NCI-H146 treated with DMSO at 0.1 percent for 48 hours (cell line): ENCODE measurements at regions not wholly inside any gene's neighbourhood (a gene's known extent, or its start where the extent isn't known, plus 50 kb on each side); places are given as distances from the start of the nearest gene placed in this dataset.

Experiments
- DNase-seq: peaks from one replicate; lab custom pipeline; 2025; ENCODE audit not compliant: unreplicated experiment; lab: John Stamatoyannopoulos, UW

GRCh38 chr1:221939607-221940006, 197.7 kb upstream of the DUSP10 start:
- DNase-seq: no peak

GRCh38 chr1:221937155-221937953, 195.5 kb upstream of the DUSP10 start:
- no peak for DNase-seq

GRCh38 chr1:221933814-221934213, 191.9 kb upstream of the DUSP10 start:
- no peak for DNase-seq

GRCh38 chr1:221926441-221926840, 184.6 kb upstream of the DUSP10 start:
- DNase-seq: no peak

- no peak for DNase-seq
Observed at GRCh38 chr1:221925947-221926346, 184.1 kb upstream of the DUSP10 start.

GRCh38 chr1:221923929-221924598, 182.2 kb upstream of the DUSP10 start:
- DNase-seq: no peak

GRCh38 chr1:221921936-221922335, 180.0 kb upstream of the DUSP10 start:
- DNase-seq: no peak

GRCh38 chr1:221919743-221920142, 177.9 kb upstream of the DUSP10 start:
- DNase-seq: no peak

- no peak for DNase-seq
Observed at GRCh38 chr1:221919341-221919740, 177.5 kb upstream of the DUSP10 start.

- no peak for DNase-seq
Observed at GRCh38 chr1:221916176-221916575, 174.3 kb upstream of the DUSP10 start.

- no peak for DNase-seq
Observed at GRCh38 chr1:221915764-221916163, 173.9 kb upstream of the DUSP10 start.

- no peak for DNase-seq
Observed at GRCh38 chr1:221913351-221913892, 171.5 kb upstream of the DUSP10 start.

- DNase-seq: no peak
Observed at GRCh38 chr1:221912230-221912629, 170.3 kb upstream of the DUSP10 start.

GRCh38 chr1:221911714-221912113, 169.8 kb upstream of the DUSP10 start:
- no peak for DNase-seq

- DNase-seq: no peak
Observed at GRCh38 chr1:221910222-221910621, 168.3 kb upstream of the DUSP10 start.

- DNase-seq: no peak
Observed at GRCh38 chr1:221908573-221908972, 166.7 kb upstream of the DUSP10 start.

GRCh38 chr1:221907166-221907932, 165.5 kb upstream of the DUSP10 start:
- no peak for DNase-seq

GRCh38 chr1:221905802-221906201, 163.9 kb upstream of the DUSP10 start:
- no peak for DNase-seq

- DNase-seq: no peak
Observed at GRCh38 chr1:221904319-221904718, 162.4 kb upstream of the DUSP10 start.

GRCh38 chr1:221903594-221903993, 161.7 kb upstream of the DUSP10 start:
- DNase-seq: no peak

GRCh38 chr1:221902961-221903360, 161.1 kb upstream of the DUSP10 start:
- DNase-seq: no peak

- no peak for DNase-seq
Observed at GRCh38 chr1:221900678-221901077, 158.8 kb upstream of the DUSP10 start.
